ENCODE measurements at regions not wholly inside any gene's neighbourhood (a gene's known extent, or its start where the extent isn't known, plus 50 kb on each side); places are given as distances from the start of the nearest gene placed in this dataset.

GRCh38 chr5:39566029-39566428 is 141.2 kb upstream of the DAB2 start:
- ChIA-PET CTCF (interaction anchor here (3.0 to 9.6 kb wide), 3 partner anchors 18 to 189 kb away, joined by 10 to 76 read pairs (median 16); partner anchors contain the start of gene DAB2), POLR2A (no interaction called here)
- no peak overlapping the region for H3K4me3 ChIP-seq (ENCODE audit: low read depth, low read length)
- no peak for DNase-seq (ENCODE audit: low read depth, low spot score)
- no peak for TF ChIP-seq CTCF (IDR thresholded peaks at IDR 0.05; ENCODE audit: insufficient read depth, low read length, missing control alignments)

GRCh38 chr5:39561421-39561820 is 136.6 kb upstream of the DAB2 start:
- TF ChIP-seq CTCF (IDR thresholded peaks at IDR 0.05; ENCODE audit: insufficient read depth, low read length, missing control alignments): no peak
- no peak for DNase-seq (ENCODE audit: low read depth, low spot score)
- H3K4me3 ChIP-seq (ENCODE audit: low read depth, low read length): no peak overlapping the region
- ChIA-PET POLR2A (no interaction called here), CTCF (interaction anchor here (1.1 kb wide), 1 partner anchor 13 kb away, joined by 3 read pairs; no protein-coding TSS in a partner anchor)

GRCh38 chr5:39560726-39561125 is 135.9 kb upstream of the DAB2 start:
- no peak for TF ChIP-seq CTCF (IDR thresholded peaks at IDR 0.05; ENCODE audit: insufficient read depth, low read length, missing control alignments)
- DNase-seq (ENCODE audit: low read depth, low spot score): no peak
- CTCF ChIA-PET: interaction anchor here (0.7 kb wide), 1 partner anchor 12 kb away, joined by 4 read pairs; no protein-coding TSS in a partner anchor
- POLR2A ChIA-PET: no interaction called here
- H3K4me3 ChIP-seq (ENCODE audit: low read depth, low read length): no peak overlapping the region

- no peak for DNase-seq (ENCODE audit: low read depth, low spot score)
- CTCF ChIA-PET: interaction anchor here (0.7 kb wide), 1 partner anchor 11 kb away, joined by 4 read pairs; no protein-coding TSS in a partner anchor
- H3K4me3 ChIP-seq (ENCODE audit: low read depth, low read length): no peak overlapping the region
- POLR2A ChIA-PET: no interaction called here
- no peak for TF ChIP-seq CTCF (IDR thresholded peaks at IDR 0.05; ENCODE audit: insufficient read depth, low read length, missing control alignments)
These were observed 135.1 kb upstream of the DAB2 start for GRCh38 chr5:39559923-39560322.

GRCh38 chr5:39558541-39558940 is 133.8 kb upstream of the DAB2 start:
- no peak overlapping the region for H3K4me3 ChIP-seq (ENCODE audit: low read depth, low read length)
- POLR2A ChIA-PET: no interaction called here
- DNase-seq (ENCODE audit: low read depth, low spot score): no peak
- TF ChIP-seq CTCF (IDR thresholded peaks at IDR 0.05; ENCODE audit: insufficient read depth, low read length, missing control alignments): no peak
- CTCF ChIA-PET: interaction anchor here (1.4 to 1.5 kb wide), 2 partner anchors 11 to 182 kb away, joined by 7 to 12 read pairs; no protein-coding TSS in a partner anchor

GRCh38 chr5:39555788-39556187 is 131.0 kb upstream of the DAB2 start:
- DNase-seq (ENCODE audit: low read depth, low spot score): no peak
- H3K4me3 ChIP-seq (ENCODE audit: low read depth, low read length): no peak overlapping the region
- POLR2A ChIA-PET: no interaction called here
- TF ChIP-seq CTCF (IDR thresholded peaks at IDR 0.05; ENCODE audit: insufficient read depth, low read length, missing control alignments): no peak
- CTCF ChIA-PET: interaction anchor here (1.3 to 1.6 kb wide), 2 partner anchors 8 to 18 kb away, joined by 3 to 6 read pairs; no protein-coding TSS in a partner anchor
